HTR-8/SVneo (cell line): ENCODE measurements at regions not wholly inside any gene's neighbourhood (a gene's known extent, or its start where the extent isn't known, plus 50 kb on each side); places are given as distances from the start of the nearest gene placed in this dataset.

Source experiments
- DNase-seq: peaks from one replicate; pipeline ENCODE4 v3.0.0; 2011; ENCODE audit warnings: low spot score, mixed read lengths; ENCODE audit not compliant: insufficient read length
- FAIRE-seq: peaks from 2 replicates; lab custom pipeline; 2011; peaks lifted over from hg19 to GRCh38; lab: Jason Lieb, UNC

- FAIRE-seq (no peak), DNase-seq (no peak)
Measured at GRCh38 chr1:56324504-56324903, 254.9 kb downstream of the PLPP3 start.

DNA sequence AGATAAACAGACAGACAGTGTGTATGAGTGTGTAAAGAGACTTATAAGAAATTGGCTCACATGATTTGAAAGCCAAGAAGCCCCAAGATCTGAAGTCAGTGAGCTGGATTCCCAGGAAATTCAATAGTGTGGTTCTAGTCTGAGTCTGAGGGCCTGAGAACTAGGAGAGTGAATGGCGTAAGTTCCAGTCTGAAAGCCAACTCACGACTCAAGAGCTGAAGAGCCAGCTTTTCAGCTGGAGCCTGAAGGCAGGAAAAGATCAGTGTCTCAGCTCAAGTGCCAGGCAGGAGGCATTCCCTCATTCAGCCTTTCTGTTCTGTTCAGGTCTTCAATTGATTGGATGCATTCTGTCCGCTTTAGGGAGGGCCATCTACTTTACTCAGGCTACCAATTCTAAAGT lies 257.2 kb downstream of the PLPP3 start:
- no peak for FAIRE-seq

DNA sequence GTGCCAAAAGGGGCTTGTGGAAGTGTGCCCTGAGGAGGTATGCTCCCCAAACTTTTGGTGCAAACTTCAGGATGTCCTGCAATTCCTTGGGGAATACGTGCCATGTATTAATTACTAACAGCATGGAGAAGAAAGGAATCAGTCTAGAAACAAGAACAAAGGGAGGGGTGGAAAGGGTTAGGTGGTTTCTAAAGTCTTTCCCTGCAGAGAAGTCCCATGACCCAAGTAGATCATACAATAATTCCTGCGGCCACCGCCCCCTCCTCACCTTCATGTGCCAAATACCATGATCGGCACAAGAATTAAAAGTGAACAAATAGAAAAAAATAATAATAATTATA lies 258.2 kb downstream of the PLPP3 start:
- FAIRE-seq: no peak

More for the DNA sequence above, 257.2 kb downstream of the PLPP3 start:
- no peak for DNase-seq

DNA sequence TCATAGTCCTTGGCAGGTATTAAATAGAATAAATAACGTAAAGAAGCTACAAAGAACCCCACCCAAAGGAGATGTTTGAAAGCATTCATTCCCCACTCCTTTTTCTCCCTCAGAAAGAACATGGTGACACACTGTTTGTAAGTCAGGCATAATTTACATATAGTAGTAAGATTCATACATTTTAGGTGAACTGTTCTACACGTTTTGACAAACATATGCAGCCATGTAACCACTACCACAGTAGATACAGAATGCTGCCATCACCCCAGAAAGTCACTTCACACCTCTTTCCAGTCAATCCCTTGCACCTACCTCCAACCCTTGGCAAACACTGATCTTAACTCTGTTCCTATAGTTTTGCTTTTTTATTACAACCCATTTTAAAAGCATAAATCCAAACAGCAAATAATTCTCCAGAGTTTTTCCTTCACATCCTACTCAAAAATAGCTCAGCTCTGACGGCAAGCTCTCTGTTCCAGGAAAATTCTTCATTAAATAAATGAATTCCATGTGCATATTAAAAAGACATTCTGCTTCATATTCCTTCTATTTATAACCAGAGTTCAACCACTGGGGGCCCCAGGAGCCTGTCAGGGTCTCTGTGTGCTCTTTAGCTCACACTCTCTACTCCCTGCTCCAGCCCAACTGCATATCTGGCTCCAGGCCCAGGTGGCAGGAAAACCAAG lies 258.8 kb downstream of the PLPP3 start:
- no peak for DNase-seq
- no peak for FAIRE-seq

More for the DNA sequence above, 258.2 kb downstream of the PLPP3 start:
- no peak for DNase-seq

- FAIRE-seq: no peak
Measured at GRCh38 chr1:56317722-56318121, 261.6 kb downstream of the PLPP3 start.

DNA sequence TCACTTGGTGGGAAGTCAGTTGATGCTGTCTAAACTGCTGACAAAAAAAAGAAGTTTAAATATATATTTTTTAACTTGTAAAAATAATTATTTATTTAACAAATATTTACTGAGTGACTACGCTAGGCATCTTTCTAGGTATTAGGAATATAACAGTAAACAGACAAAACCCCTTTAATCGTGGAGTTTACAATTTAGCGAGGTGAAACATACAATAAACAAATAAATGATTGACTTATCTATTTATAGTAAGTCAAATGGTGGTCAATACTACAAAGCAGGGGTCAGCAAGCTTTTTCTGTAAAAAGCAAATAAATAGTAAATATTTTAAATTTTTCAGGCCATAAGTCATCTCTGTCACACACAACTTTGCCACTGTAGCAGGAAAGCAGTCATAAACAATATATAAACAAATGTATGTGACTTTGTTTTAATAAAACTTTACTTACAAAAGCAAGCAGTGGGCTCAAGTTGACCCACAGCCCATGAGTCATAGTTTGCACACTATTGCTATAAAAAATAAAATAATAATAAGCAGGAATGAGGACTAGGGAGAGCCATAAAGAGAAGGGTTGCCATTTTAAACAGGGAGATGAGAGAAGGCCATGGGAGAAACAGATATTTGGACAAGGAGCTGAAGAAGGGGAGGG lies 263.9 kb downstream of the PLPP3 start:
- FAIRE-seq (no peak), DNase-seq (no peak)

More at GRCh38 chr1:56317722-56318121, 261.6 kb downstream of the PLPP3 start:
- no peak for DNase-seq

DNA sequence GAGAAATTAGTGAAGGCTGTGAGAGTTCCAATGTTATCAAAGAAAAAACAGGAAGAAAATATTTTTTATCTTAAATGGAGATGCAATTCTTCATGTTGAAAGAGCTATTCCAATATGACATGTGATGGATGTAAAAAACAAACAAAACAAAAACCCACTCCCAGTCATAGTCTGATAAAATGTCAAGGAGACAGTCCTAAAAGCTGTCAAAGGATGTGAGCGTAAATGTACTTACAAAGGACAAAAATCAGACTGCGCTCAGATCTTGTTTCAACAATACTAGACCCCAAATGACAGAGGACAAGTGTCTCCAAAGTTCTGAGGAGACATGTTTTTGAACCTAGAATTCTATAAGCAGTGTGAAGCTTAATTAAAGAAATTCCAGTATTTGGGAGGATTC lies 265.8 kb downstream of the PLPP3 start:
- FAIRE-seq (no peak), DNase-seq (no peak)

GRCh38 chr1:56311766-56312165 lies 267.6 kb downstream of the PLPP3 start:
- DNase-seq: no peak
- FAIRE-seq: no peak

DNA sequence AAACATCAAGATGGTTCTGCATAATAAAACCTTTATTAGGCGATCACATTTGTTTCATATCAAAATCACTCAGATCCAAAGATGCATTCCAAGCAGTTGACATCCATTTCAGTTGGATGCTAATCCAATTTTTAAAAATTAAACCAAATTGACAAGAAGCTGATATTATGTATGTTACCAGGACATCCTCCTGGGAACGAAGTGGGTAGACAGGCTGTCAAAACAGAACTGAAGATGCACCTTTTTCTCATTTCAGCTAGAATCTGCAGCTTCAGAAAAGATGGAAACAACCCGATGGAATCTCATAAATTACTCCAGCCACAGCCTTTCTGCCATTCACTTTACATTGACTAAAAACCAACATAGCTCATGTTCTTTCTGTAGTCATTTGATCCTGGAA lies 268.4 kb downstream of the PLPP3 start:
- FAIRE-seq (no peak), DNase-seq (no peak)

- FAIRE-seq (no peak), DNase-seq (no peak)
Measured at GRCh38 chr1:56309065-56309464, 270.3 kb downstream of the PLPP3 start.

GRCh38 chr1:56304975-56305374 lies 274.4 kb downstream of the PLPP3 start:
- no peak for DNase-seq
- no peak for FAIRE-seq

DNA sequence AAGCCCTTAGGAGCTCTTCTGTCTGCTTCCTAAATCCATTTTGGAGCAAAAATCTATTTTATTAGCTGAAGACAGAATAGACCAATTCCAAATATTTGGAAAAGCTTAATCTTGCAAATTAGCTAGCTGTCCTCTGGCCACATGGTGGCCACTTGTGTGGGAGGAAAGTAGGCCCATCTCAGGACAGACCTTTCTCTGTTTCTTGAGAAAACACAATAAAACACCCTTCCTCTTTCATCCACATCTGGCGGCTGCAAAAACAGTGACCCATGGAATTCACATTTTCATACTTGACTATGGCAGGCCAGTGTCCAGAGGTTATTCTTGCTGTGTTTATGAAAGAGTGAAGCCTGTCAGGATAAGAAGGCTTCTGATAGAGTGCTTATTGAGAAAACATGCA lies 275.6 kb downstream of the PLPP3 start:
- DNase-seq: no peak
- FAIRE-seq: no peak

DNA sequence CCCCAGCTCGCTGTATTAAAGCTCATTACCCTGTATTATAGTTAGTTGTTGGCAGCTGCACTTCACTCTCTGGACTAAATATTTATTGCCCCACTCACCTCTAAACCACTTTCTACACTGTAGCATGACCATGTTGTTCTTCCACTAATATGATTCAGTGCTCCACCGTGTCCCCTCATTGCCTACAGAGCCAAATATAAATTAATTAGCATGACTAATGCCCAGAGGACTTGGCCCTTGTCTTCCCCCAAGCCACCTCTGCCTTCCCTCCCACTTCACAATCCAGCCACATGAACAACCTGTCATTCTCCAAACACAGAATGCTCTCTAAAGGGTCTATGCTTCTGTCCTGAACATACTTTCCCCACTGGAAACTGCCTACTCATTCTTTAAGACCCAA lies 276.5 kb downstream of the PLPP3 start:
- DNase-seq: no peak
- no peak for FAIRE-seq

- FAIRE-seq: no peak
- DNase-seq: peak; percentile 11
Measured at GRCh38 chr1:56301791-56302190, 277.6 kb downstream of the PLPP3 start.

DNA sequence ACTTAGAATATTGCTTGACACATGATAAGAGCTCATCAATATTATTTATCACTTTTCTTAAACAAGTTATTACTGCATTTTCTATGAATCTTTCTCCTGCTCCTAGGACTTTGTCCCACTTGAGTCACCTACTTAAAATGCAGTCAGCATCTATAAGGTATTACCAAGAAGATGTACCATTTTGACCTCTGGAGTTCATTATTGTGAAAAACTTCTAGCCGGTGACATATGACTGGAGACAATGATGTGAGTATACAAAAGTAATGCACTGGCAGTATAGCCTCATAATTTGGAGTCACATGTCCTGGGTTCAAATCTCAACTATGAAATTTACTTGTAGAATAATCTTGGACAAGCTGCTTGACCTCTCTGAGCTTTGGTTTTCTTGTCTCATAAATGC lies 278.5 kb downstream of the PLPP3 start:
- FAIRE-seq (no peak), DNase-seq (no peak)

- no peak for FAIRE-seq
- no peak for DNase-seq
Measured at GRCh38 chr1:56298866-56299265, 280.5 kb downstream of the PLPP3 start.

DNA sequence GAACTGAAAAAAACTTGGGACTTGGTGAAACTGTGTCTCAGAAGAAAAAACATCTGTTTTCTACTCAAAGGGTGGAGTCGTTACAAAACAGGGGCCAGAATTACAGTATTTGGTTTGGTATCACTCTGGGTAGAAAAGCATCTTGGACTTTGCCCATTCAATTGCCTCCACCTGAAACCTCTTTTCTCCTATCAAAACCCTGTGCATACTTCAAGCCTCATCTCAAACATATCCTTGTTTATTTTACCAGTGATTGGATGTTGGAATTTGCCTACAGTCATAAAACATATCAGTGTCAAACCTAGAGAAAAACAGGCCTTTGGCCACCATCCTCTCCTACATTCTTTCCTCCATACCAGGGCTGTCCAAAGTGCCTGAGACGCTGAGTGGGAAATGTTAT lies 281.5 kb downstream of the PLPP3 start:
- no peak for DNase-seq
- FAIRE-seq: no peak

GRCh38 chr1:56297208-56297607 lies 282.2 kb downstream of the PLPP3 start:
- DNase-seq: no peak

GRCh38 chr1:56295949-56296929 lies 283.1 kb downstream of the PLPP3 start:
- DNase-seq: no peak
- FAIRE-seq: no peak

More at GRCh38 chr1:56297208-56297607, 282.2 kb downstream of the PLPP3 start:
- FAIRE-seq: no peak

- FAIRE-seq (no peak), DNase-seq (no peak)
Measured at GRCh38 chr1:56291374-56291919, 287.9 kb downstream of the PLPP3 start.

- DNase-seq (no peak), FAIRE-seq (no peak)
Measured at GRCh38 chr1:56289260-56289659, 290.1 kb downstream of the PLPP3 start.
